ENCODE measurements at regions not wholly inside any gene's neighbourhood (a gene's known extent, or its start where the extent isn't known, plus 50 kb on each side); places are given as distances from the start of the nearest gene placed in this dataset.

GRCh38 chr2:21910832-21911507, 787.2 kb downstream of the TDRD15 start:
- no peak for FAIRE-seq

GRCh38 chr2:21912405-21912804, 788.6 kb downstream of the TDRD15 start:
- FAIRE-seq = no peak

GRCh38 chr2:21915201-21915600, 791.4 kb downstream of the TDRD15 start:
- FAIRE-seq = no peak

GRCh38 chr2:21916934-21917522, 793.3 kb downstream of the TDRD15 start:
- FAIRE-seq = no peak

GRCh38 chr2:21920721-21921120, 797.0 kb downstream of the TDRD15 start:
- FAIRE-seq = no peak

- FAIRE-seq = no peak
Observed at GRCh38 chr2:21924640-21925285, 801.0 kb downstream of the TDRD15 start.

- no peak for FAIRE-seq
Observed at GRCh38 chr2:21928292-21928691, 804.5 kb downstream of the TDRD15 start.

GRCh38 chr2:21930226-21930625, 806.5 kb downstream of the TDRD15 start:
- no peak for FAIRE-seq

GRCh38 chr2:21939967-21940366, 816.2 kb downstream of the TDRD15 start:
- FAIRE-seq = no peak

GRCh38 chr2:21944536-21944935, 820.8 kb downstream of the TDRD15 start:
- FAIRE-seq = no peak

- FAIRE-seq = no peak
Observed at GRCh38 chr2:21945658-21946057, 821.9 kb downstream of the TDRD15 start.

- no peak for FAIRE-seq
Observed at GRCh38 chr2:21947046-21947445, 823.3 kb downstream of the TDRD15 start.

- FAIRE-seq = no peak
Observed at GRCh38 chr2:21966139-21966538, 842.4 kb downstream of the TDRD15 start.

GRCh38 chr2:21970971-21971370, 847.2 kb downstream of the TDRD15 start:
- no peak for FAIRE-seq

- FAIRE-seq = no peak
Observed at GRCh38 chr2:21972586-21972985, 848.8 kb downstream of the TDRD15 start.

GRCh38 chr2:21981127-21981526, 857.4 kb downstream of the TDRD15 start:
- FAIRE-seq = no peak

- FAIRE-seq = no peak
Observed at GRCh38 chr2:21993002-21993401, 869.2 kb downstream of the TDRD15 start.

- no peak for FAIRE-seq
Observed at GRCh38 chr2:21996339-21996738, 872.6 kb downstream of the TDRD15 start.

- no peak for FAIRE-seq
Observed at GRCh38 chr2:21999522-21999921, 875.8 kb downstream of the TDRD15 start.

GRCh38 chr2:22002066-22002465, 878.3 kb downstream of the TDRD15 start:
- no peak for FAIRE-seq

GRCh38 chr2:22003270-22003669, 879.5 kb downstream of the TDRD15 start:
- no peak for FAIRE-seq

- no peak for FAIRE-seq
Observed at GRCh38 chr2:22011048-22011447, 887.3 kb downstream of the TDRD15 start.

GRCh38 chr2:22020091-22020742, 896.4 kb downstream of the TDRD15 start:
- no peak for FAIRE-seq
